ENCODE measurements at regions not wholly inside any gene's neighbourhood (a gene's known extent, or its start where the extent isn't known, plus 50 kb on each side); places are given as distances from the start of the nearest gene placed in this dataset.

- Histone ChIP-seq H3K27me3 (ENCODE audit: insufficient read depth, low read length) (no peaks in the 10 kb centered on the region), H3K14ac (ENCODE audit: insufficient read depth, low read length) (no peak overlapping the region), H2BK120ac (ENCODE audit: low read depth, low read length, poor library complexity, severe bottlenecking) (no peak overlapping the region), H3T11ph (ENCODE audit: low read length) (no peak overlapping the region), H4K5ac (ENCODE audit: insufficient read length, low read depth, low read length) (no peak overlapping the region), H3K23me2 (ENCODE audit: insufficient read length, low read depth, low read length, poor library complexity, severe bottlenecking) (no peaks in the 10 kb centered on the region), H3K9ac (ENCODE audit: extremely low read depth, insufficient read length, low read length) (no peak overlapping the region), H3K79me1 (ENCODE audit: insufficient read depth, low read depth, low read length, poor library complexity, severe bottlenecking) (no peaks in the 10 kb centered on the region), H4K20me1 (ENCODE audit: control insufficient read depth, insufficient read depth, insufficient read length) (no peaks in the 10 kb centered on the region), H3K4me1 (ENCODE audit: insufficient read depth, low read length) (no peaks in the 10 kb centered on the region), H3K56ac (ENCODE audit: insufficient read length, low read depth, low read length) (no peak overlapping the region), H2BK20ac (ENCODE audit: low read depth, low read length, poor library complexity, severe bottlenecking) (no peak overlapping the region), H3K4me2 (ENCODE audit: insufficient read depth, insufficient read length, low read length) (no peak overlapping the region), H2BK15ac (ENCODE audit: low read depth, low read length) (no peak overlapping the region), H3K79me2 (ENCODE audit: insufficient read depth, low read length) (no peaks in the 10 kb centered on the region), H3K9me3 (ENCODE audit: control insufficient read depth, low read depth, low read length) (no peaks in the 10 kb centered on the region), H3K23ac (ENCODE audit: insufficient read length, low read depth, low read length) (no peak overlapping the region), H3K4ac (ENCODE audit: low read depth, low read length) (no peak overlapping the region), H3K27ac (ENCODE audit: insufficient read length, low read depth, low read length) (no peak overlapping the region), H2AFZ (ENCODE audit: low read length) (no peak overlapping the region), H2BK12ac (ENCODE audit: insufficient read length, low read depth, low read length) (no peak overlapping the region), H4K91ac (ENCODE audit: insufficient read length, low read depth, low read length) (no peak overlapping the region), H2AK5ac (ENCODE audit: insufficient read length, low read length) (no peak overlapping the region), H2BK5ac (ENCODE audit: insufficient read length, low read length) (no peak overlapping the region), H3K18ac (ENCODE audit: insufficient read length, low read depth, low read length) (no peak overlapping the region), H4K8ac (replicated peaks; ENCODE audit: insufficient read length, low read depth, low read length) (no peak overlapping the region)
- no peaks in the 10 kb centered on the region; a peak in 2 of 7 replicates for H3K36me3 Mint-ChIP-seq (ENCODE audit: insufficient read depth in 1 of 3, low read depth in 3 of 3)
- H3K27ac Mint-ChIP-seq, result no peak overlapping the region
- no peak for DNase-seq
- H3K27me3 Mint-ChIP-seq (ENCODE audit: low read depth), result peaks cover 2% of the 10 kb centered on the region; the same call in 1 of the 2 replicates
- peaks cover 7 to 11% of the 10 kb centered on the region in 2 experiments; a peak in 3 of 4 replicates for H3K4me1 Mint-ChIP-seq
- no peak overlapping the region for H3K4me3 Mint-ChIP-seq
- no peaks in the 10 kb centered on the region for H3K9me3 Mint-ChIP-seq
- no peak for TF ChIP-seq CTCF (conservative IDR thresholded peaks at IDR 0.05)
- no CpG with 5 or more reads among the region's 3 CpGs for WGBS (ENCODE audit: extremely low coverage, insufficient read length, low lambda C conversion rate)
Observed at GRCh38 chr2:8459474-8459873, 222.4 kb upstream of the ID2 start.

All from H9 (cell line).